KOPT-K1 (cell line): ENCODE measurements at regions not wholly inside any gene's neighbourhood (a gene's known extent, or its start where the extent isn't known, plus 50 kb on each side); places are given as distances from the start of the nearest gene placed in this dataset.

Source experiments
- H3K27ac ChIP-seq: fragments of 200-600 bp; sonication (generic); 2 replicates; pipeline ENCODE4 v1.5.1; 2016; ENCODE audit warnings: antibody characterized with exemption, mild to moderate bottlenecking, low read depth, low read length; ENCODE audit not compliant: poor library complexity, severe bottlenecking
- H3K36me3 ChIP-seq: fragments of 200-600 bp; sonication (generic); 2 replicates; pipeline ENCODE4 v1.5.1; 2017; ENCODE audit warnings: antibody characterized with exemption, mild to moderate bottlenecking, low read length, moderate library complexity; ENCODE audit not compliant: insufficient read depth
- H3K9me3 ChIP-seq: fragments of 200-600 bp; sonication (generic); 2 replicates; pipeline ENCODE4 v1.5.1; 2017; ENCODE audit warnings: antibody characterized with exemption, low read length, mild to moderate bottlenecking; ENCODE audit not compliant: insufficient read depth, poor library complexity, severe bottlenecking

DNA sequence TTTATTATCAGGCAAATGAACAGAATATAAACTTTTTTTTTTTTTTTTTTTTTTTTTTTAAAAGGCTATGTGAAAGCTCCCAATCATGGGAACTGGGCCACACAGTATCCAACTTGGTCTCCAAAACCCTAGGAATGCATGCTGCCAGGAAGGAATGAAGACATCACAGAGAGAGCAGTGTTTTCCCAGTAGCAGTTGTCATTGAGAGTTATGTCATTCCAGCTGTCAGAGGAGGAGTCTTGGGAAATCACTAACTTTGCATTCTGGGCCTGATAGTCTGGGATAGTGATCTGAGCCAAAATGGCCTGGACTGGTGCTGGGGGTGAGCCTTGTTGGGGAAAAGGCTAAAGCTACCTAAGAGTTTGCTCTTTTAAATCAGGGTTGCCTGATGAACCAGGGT is 231.3 kb upstream of the MAP3K7 start:
- Histone ChIP-seq H3K27ac (no peak overlapping the region), H3K9me3 (no peaks in the 10 kb centered on the region), H3K36me3 (no peaks in the 10 kb centered on the region)

DNA sequence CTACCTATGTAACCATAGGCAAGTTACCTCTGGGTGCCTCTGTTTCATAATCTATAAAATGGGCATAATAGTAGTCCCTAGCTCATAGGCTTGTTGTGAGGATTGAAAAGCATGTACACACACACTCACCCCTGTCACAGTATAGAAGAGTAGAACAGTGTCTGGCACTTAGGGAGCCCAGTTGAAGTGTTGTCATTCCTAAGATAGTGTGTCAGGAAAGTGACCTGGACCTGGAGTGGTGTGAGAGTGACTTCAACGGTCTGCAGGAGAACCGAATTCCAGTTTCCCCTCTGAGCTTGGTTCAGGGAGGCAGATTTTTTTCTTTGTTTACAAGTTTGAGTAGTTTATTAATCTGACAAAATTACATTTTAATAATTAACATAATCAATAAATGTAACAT is 229.9 kb upstream of the MAP3K7 start:
- H3K9me3 ChIP-seq, result no peaks in the 10 kb centered on the region
- H3K27ac ChIP-seq, result no peak overlapping the region
- no peaks in the 10 kb centered on the region for H3K36me3 ChIP-seq

DNA sequence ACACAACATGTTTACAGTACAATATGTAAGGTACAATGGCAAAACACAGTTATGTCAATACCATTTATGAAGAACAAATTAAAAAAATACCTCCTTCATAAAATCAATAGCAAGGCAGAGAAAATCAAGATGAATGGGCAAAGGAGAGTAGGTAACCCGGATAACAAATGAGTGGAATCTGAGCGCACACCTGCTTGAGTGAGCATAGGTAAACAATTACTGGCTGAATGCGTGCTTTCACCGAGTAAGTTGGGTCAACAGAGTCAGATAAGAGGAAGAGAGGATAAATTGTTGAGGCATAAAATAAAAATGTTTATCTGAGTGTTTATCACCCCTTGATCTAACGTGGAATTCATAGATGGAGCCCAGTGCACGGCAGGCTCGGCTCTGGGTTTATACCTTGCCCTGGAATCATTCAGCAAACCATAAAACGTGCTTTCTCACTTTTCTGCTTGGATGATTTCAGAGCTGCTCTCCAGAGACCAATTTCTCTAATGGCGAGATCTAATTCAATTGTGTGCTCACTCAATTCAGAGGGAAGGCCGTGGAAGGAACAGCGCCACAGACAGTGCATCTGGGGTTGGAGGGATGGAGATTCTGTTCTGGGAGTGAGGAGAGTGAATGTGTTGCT is 224.8 kb upstream of the MAP3K7 start:
- Histone ChIP-seq H3K36me3 (no peaks in the 10 kb centered on the region), H3K27ac (no peak overlapping the region), H3K9me3 (no peaks in the 10 kb centered on the region)

DNA sequence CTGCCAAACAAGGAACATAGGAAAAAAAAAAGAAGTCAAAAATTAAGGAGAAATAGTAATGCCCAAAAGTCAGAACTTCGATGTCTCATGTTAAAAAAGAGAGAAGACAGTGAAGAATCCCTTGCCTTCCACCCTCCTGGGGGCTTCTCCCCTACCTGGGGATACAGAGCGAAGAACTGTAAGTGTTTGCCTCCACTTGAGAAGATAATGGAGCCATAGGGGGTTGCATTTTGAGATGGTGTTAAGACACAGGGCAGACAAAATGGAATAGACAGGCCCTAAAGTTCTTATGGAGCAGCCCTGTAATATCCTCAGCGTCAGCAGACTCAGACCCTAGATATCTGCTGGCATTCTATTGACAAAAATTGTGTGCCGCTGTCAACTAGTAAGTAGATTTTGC is 222.2 kb upstream of the MAP3K7 start:
- Histone ChIP-seq H3K9me3 (no peaks in the 10 kb centered on the region), H3K36me3 (no peaks in the 10 kb centered on the region), H3K27ac (no peak overlapping the region)

DNA sequence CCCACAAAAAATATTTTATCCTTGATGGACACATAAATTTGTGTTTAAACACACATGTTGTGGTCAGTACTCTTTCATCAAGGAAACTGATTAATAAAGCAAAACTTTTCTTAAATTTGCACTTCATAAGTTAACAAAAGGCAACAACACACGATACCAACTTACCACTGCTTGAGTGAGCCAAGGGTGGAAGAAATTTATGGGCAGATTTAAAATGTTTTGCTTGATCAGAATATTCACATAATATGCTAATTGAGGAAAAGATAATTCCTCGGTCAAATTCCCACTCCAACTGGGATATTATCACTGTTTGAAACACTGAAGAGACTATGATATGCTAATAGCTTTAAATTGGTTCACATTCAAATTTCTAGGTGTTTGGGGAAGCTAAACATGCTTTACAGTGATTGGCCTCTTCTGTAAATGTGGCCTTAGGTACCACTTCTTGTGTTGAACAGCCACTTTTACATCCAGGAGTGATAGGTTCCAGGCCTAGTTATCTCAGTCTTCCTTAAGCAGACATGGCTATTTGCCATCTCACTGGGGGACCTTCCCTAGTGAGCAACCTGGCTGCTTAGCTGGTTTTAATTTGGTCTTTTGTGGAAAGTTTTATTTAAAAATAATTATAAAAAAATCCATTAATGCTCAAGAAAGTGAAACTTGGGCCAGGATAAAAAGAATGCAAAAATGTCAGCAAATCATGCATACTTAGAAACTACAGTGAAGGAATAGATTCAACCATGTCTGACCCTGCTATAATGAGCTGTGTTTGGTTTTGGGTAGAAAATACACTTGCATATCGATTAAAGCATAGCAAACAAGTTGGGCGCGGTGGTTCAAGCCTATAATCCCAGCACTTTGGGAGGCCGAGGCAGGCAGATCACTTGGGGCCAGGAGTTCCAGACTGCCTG is 221.2 kb upstream of the MAP3K7 start:
- Histone ChIP-seq H3K9me3 (no peaks in the 10 kb centered on the region), H3K27ac (no peak overlapping the region), H3K36me3 (no peaks in the 10 kb centered on the region)

DNA sequence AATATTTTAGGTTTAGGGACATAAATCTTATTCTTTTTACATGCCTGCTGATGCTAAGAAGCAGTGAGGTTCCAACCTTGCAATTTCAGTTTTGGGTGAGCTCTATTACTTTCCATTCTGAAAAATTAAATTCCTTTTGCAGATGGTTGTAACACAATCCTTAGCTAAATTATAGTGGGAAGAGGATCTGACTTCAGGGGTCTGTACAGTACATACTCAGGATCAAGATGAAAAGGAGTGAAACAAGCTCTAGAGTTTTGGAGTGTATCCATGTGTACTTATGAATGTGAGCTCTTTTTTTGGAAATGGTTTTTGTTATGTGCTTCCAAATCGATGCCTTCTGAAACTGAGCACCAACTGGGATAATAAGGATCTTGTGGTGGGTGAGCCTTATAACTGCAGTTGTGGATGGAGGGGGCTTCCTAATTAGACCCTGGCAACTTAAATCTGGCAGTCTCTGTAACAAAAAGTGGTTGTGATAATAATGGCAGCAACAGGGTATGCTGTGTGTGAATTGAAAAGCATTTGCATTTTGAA is 218.8 kb upstream of the MAP3K7 start:
- no peaks in the 10 kb centered on the region for H3K9me3 ChIP-seq
- no peaks in the 10 kb centered on the region for H3K36me3 ChIP-seq
- H3K27ac ChIP-seq, result no peak overlapping the region

DNA sequence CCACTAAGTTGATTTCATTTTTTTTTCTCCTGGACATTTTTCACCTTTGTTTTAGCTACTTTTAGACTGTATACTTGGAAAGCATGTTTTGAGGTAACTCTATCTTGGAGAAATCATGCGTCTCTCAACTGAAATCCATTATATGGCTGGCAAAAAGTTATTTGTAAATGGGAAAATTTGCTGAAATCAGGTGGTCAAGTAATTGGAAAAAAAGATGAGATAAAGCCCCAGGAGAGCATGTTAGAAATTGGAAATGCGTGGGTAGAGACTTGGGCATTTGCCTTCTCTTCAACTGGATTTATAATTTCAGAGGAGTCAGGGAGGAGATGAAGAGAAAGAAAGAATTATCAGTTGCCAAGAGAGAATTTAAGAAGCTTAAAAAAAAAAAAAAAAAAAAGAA is 217.1 kb upstream of the MAP3K7 start:
- Histone ChIP-seq H3K9me3 (no peaks in the 10 kb centered on the region), H3K27ac (no peak overlapping the region), H3K36me3 (no peaks in the 10 kb centered on the region)

DNA sequence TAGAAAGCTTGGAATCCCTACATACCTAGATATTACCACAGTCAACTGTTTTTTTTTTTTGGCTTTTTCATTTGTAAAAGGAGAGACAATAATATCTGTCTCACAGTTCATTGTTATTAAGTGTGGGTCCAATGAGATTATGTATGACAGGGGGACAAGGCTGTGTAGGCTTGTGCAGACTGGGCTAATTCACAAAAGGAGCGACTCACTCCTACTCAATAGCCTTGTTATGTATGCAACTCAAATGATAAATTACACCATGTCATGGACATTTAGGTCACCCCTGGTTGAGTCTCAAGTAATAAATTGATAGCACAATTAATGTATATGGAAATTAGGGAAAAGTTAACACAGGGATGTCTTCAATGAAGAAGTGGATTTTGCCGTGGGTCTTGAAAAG is 208.2 kb upstream of the MAP3K7 start:
- H3K9me3 ChIP-seq, result no peaks in the 10 kb centered on the region
- no peak overlapping the region for H3K27ac ChIP-seq
- H3K36me3 ChIP-seq, result no peaks in the 10 kb centered on the region

DNA sequence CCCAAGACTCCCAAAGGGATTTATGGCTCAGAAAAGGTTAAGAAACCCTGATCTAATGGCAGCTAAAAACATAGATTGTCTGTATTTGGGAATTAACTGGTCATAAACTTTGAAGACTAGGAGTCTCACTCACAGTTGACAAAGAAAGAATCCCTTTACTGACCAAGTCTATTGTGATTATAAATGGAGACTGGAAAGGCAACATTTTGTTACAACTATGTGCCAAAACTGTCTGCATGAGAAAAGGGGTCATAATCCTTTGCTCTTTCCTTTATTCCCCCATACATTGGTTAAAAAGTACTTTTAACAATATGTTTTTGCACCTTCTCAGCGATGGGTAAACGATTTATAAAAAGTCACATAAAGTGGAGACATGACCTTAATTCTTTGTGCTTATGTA is 206.9 kb upstream of the MAP3K7 start:
- H3K36me3 ChIP-seq, result no peaks in the 10 kb centered on the region
- no peak overlapping the region for H3K27ac ChIP-seq
- H3K9me3 ChIP-seq, result no peaks in the 10 kb centered on the region

DNA sequence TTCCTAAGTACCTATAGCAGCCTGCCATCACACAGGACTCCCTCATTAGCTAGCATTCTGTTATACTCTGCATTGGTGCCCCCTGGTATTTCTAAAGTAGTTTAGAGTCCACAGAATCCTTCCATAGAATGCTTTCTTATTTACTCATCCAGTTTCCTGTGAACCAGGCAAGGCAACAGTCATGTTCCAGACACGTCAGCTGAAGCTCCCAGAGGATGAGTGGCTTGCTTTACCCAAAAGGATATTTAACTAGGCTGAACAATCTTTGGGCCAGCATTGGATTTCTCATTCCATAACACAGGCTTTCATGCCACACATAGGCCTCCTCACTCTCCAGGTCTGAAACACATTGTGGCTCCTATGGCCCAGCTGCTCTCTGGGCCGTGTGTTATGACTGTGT is 203.8 kb upstream of the MAP3K7 start:
- no peak overlapping the region for H3K27ac ChIP-seq

DNA sequence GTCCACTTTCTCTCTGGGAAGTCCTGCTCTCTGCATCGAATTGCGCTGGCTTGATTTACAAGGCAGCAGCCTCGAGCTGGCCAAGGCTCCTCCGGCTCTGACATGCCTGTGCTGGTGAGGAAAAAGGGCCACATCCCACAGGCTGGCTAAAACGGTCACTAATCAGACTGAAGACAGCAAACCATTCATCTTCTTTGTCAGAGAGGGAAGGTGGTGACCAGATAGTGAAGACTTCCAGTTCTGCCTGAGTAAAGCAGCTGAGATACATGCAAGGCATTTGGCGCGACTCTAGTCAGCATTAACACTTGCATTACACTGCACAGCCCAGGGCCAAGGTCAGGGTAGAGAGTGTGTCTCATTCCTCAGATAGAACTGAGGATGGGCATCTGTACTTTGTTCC is 203.2 kb upstream of the MAP3K7 start:
- H3K9me3 ChIP-seq, result no peaks in the 10 kb centered on the region
- H3K36me3 ChIP-seq, result no peaks in the 10 kb centered on the region
- no peak overlapping the region for H3K27ac ChIP-seq

More for the DNA sequence above, 203.8 kb upstream of the MAP3K7 start:
- no peaks in the 10 kb centered on the region for H3K36me3 ChIP-seq
- no peaks in the 10 kb centered on the region for H3K9me3 ChIP-seq

DNA sequence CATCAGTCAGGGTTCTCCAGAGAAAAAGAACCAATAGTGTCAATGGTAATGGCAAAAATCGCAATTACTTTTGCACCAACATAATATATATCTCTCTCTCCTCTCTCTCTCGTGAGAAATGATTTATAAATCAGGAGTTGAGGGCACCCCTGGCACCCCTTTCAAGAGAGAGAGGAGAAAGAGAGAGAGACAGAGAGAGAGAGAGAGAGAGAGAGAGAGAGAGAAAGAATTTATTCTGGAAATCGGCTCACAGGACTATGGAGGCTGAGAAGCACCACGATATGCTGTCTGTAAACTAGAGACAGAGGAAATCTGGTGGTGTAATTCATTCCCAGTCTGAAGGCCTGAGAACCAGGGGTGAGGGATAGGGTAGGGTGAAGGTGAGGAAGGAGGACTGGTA is 201.9 kb upstream of the MAP3K7 start:
- H3K36me3 ChIP-seq, result no peaks in the 10 kb centered on the region
- no peaks in the 10 kb centered on the region for H3K9me3 ChIP-seq

DNA sequence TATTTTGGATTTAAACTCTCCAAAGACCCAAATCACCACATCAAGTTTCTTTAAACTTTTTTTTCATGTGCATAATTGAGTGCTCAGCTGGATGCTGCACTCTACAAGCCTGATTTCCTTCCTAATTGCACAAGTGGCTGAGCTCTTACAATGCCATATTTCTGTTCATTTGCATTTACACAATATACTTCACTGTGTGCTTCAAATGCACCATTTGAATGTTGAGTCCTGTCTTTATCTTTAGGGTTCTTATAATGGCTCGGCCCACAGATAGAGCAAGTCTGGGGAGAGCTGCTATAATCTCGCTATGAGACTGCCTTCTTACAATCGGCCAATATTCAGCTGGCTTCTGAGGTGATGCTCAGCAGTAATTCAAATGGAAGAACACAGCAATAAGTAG is 200.6 kb upstream of the MAP3K7 start:
- Histone ChIP-seq H3K27ac (no peak overlapping the region), H3K9me3 (no peaks in the 10 kb centered on the region), H3K36me3 (no peaks in the 10 kb centered on the region)

More for the DNA sequence above, 201.9 kb upstream of the MAP3K7 start:
- no peak overlapping the region for H3K27ac ChIP-seq

DNA sequence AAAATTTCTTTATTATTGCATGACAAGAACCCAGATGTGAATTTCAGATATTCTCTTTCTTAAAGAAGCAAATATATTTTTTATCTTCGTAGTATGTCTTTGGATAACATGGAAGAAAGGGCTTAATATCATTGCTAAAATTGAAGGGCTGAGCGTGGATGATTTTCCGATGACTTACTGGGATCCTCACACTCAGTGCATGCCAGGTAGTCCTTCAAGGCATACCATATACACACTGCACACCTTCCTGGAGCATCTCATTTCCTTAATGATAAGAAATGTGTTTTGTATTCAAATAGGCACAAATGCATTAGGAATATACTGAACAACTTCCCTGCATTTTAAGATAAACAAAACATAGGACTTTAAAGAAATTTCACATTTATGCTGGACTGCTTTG is 193.9 kb upstream of the MAP3K7 start:
- H3K9me3 ChIP-seq, result no peaks in the 10 kb centered on the region
- no peaks in the 10 kb centered on the region for H3K36me3 ChIP-seq
- no peak overlapping the region for H3K27ac ChIP-seq

DNA sequence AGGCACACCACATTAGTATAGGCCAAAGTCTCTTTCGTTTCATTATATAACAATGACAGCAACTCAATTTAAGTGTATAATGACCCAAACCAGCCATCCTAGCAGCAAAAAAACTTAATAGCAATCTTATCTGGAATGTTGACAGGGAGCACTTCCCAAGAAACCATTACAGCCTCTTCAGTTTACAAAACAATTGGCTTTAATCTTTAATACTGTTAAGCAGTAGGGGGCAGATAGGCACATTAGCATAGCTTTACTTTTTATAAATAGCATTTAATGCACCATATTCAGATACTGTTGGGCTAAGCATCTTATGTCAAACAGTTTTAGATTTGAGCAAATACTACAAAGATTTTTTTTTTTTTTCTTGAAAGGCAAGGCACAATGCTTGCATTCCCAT is 193.3 kb upstream of the MAP3K7 start:
- H3K36me3 ChIP-seq, result no peaks in the 10 kb centered on the region
- H3K27ac ChIP-seq, result no peak overlapping the region
- H3K9me3 ChIP-seq, result no peaks in the 10 kb centered on the region
